CD14-positive monocyte (primary cell): ENCODE measurements at regions not wholly inside any gene's neighbourhood (a gene's known extent, or its start where the extent isn't known, plus 50 kb on each side); places are given as distances from the start of the nearest gene placed in this dataset.
A peak's percentile ranks its signal among the peaks of the same experiment; 100 is the strongest.

Experiments used
- DNase-seq, 3 donors: peaks; one replicate each; pipeline ENCODE4 v3.0.0-alpha.2; 2011 to 2022
- H2AFZ ChIP-seq: 2 replicates; pipeline ENCODE4 v1.6.0; 2012; ENCODE audit warnings: mild to moderate bottlenecking, low read depth, low read length, inconsistent platforms; ENCODE audit not compliant: insufficient read depth, poor library complexity, severe bottlenecking
- H3K27ac ChIP-seq, 2 donors: 1 replicate in 1 of 2; 2 replicates in 1 of 2; pipeline ENCODE4 v1.5.1; 2012 to 2013; ENCODE audit warnings: low read length in 2 of 2, control low read depth in 1 of 2, inconsistent platforms in 1 of 2, low read depth in 1 of 2, mild to moderate bottlenecking in 1 of 2
- H3K27me3 ChIP-seq, 2 donors: one replicate each; pipeline versions ENCODE4 v1.6.0 to v1.6.1; 2011 to 2013; ENCODE audit warnings: low read length in 2 of 2; ENCODE audit not compliant: control insufficient read depth in 2 of 2, insufficient read depth in 2 of 2
- H3K36me3 ChIP-seq, 2 donors: replicated peaks in 1 of 2; 1 replicate in 1 of 2; 2 replicates in 1 of 2; pipeline versions ENCODE4 v1.5.1 to v1.6.1; 2012 to 2013; ENCODE audit warnings: low read length in 2 of 2, control low read depth in 1 of 2, inconsistent platforms in 1 of 2, mild to moderate bottlenecking in 1 of 2; ENCODE audit not compliant: insufficient read depth in 2 of 2, control insufficient read depth in 1 of 2
- H3K4me1 ChIP-seq, 2 donors: 1 replicate in 1 of 2; 2 replicates in 1 of 2; pipeline versions ENCODE4 v1.5.1 to v1.6.1; 2012 to 2013; ENCODE audit warnings: low read length in 2 of 2, control low read depth in 1 of 2, inconsistent platforms in 1 of 2, mild to moderate bottlenecking in 1 of 2, moderate library complexity in 1 of 2; ENCODE audit not compliant: insufficient read depth in 2 of 2, control insufficient read depth in 1 of 2
- H3K4me2 ChIP-seq: replicated peaks from 2 replicates; pipeline ENCODE3; 2012; ENCODE audit warnings: low read length, moderate library complexity, mild to moderate bottlenecking; ENCODE audit not compliant: poor library complexity, severe bottlenecking; ENCODE audit errors: extremely low read depth
- H3K4me3 ChIP-seq, 3 experiments: fragments of 200-600 bp in 1 of 3; sonication (generic) in 1 of 3; replicated peaks in 1 of 3; 1 replicate in 2 of 3; 2 replicates in 1 of 3; pipeline ENCODE4 v1.5.1; 2011 to 2013; ENCODE audit warnings: low read length in 3 of 3, mild to moderate bottlenecking in 3 of 3, control low read depth in 2 of 3, low read depth in 2 of 3, inconsistent platforms in 1 of 3, moderate library complexity in 1 of 3
- H3K79me2 ChIP-seq: 2 replicates; pipeline ENCODE4 v1.6.0; 2012; ENCODE audit warnings: mild to moderate bottlenecking, control low read depth, inconsistent platforms, low read length, moderate library complexity; ENCODE audit not compliant: insufficient read depth
- H3K9ac ChIP-seq: 2 replicates; pipeline ENCODE4 v1.6.0; 2017; ENCODE audit warnings: low read length, mild to moderate bottlenecking; ENCODE audit not compliant: insufficient read depth, poor library complexity, severe bottlenecking
- H3K9me3 ChIP-seq, 2 donors: replicated peaks in 1 of 2; 1 replicate in 1 of 2; 2 replicates in 1 of 2; pipeline versions ENCODE4 v1.5.1 to v1.6.1; 2012 to 2013; ENCODE audit warnings: low read length in 2 of 2, control low read depth in 1 of 2; ENCODE audit not compliant: control insufficient read depth in 1 of 2, insufficient read depth in 1 of 2
- H4K20me1 ChIP-seq: 2 replicates; pipeline ENCODE4 v1.6.0; 2012; ENCODE audit warnings: mild to moderate bottlenecking, low read length, control low read depth, moderate library complexity; ENCODE audit not compliant: insufficient read depth
- H3K27ac Mint-ChIP-seq, 7 donors: one replicate each; pipeline ENCODE4 v1.8.0; 2020; ENCODE audit warnings: mild to moderate bottlenecking in 7 of 7, mixed read lengths in 7 of 7, moderate library complexity in 6 of 7, inconsistent platforms in 2 of 7
- H3K27me3 Mint-ChIP-seq, 3 donors: one replicate each; pipeline ENCODE4 v1.8.0; 2021 to 2022; ENCODE audit warnings: low read depth in 3 of 3, mild to moderate bottlenecking in 3 of 3, mixed read lengths in 3 of 3, moderate library complexity in 3 of 3, inconsistent platforms in 1 of 3
- H3K36me3 Mint-ChIP-seq, 2 donors: one replicate each; pipeline ENCODE4 v1.8.0; 2020; ENCODE audit warnings: mixed read lengths in 2 of 2, inconsistent platforms in 1 of 2, mild to moderate bottlenecking in 1 of 2
- H3K4me1 Mint-ChIP-seq: one replicate; pipeline ENCODE4 v1.8.0; 2020; ENCODE audit warnings: mild to moderate bottlenecking, mixed read lengths
- H3K4me3 Mint-ChIP-seq, 2 donors: one replicate each; pipeline ENCODE4 v1.8.0; 2020; ENCODE audit warnings: mild to moderate bottlenecking in 2 of 2, mixed read lengths in 2 of 2, moderate library complexity in 1 of 2
- H3K9me3 Mint-ChIP-seq, 7 donors: one replicate each; pipeline ENCODE4 v1.8.0; 2020 to 2022; ENCODE audit warnings: mixed read lengths in 7 of 7, mild to moderate bottlenecking in 6 of 7, moderate library complexity in 6 of 7, inconsistent platforms in 2 of 7
- WGBS: methylation state at CpG from one replicate; pipeline ENCODE4 v1.1.5; 2013; ENCODE audit warnings: missing lambda C conversion rate; ENCODE audit not compliant: insufficient coverage; 5-methylcytosine and 5-hydroxymethylcytosine counted together
- intact Hi-C, 2 donors: fragments of 100-400 bp; cut with micrococcal nuclease; formaldehyde crosslinking; loops; one replicate each; pipeline versions ENCODE4 v1.15.0 to v1.15.1; 2023
- TF ChIP-seq, protein P1 (sequence below): fragments of 200-600 bp; IDR thresholded peaks from one replicate; pipeline ENCODE4 v1.8.0; 2022; ENCODE audit warnings: antibody characterized with exemption, mild to moderate bottlenecking

- peaks cover 11 to 15% of the 10 kb centered on the region in 2 donors for H3K9me3 ChIP-seq
- WGBS, result 3% methylated on average over 29 of the region's 49 CpGs
- peak overlapping the region; percentile 43 to 90 for H3K27ac ChIP-seq
- no peak for DNase-seq
- peak overlapping the region in 5 of 7 donors; percentile 81 to 96 (median 92) for H3K27ac Mint-ChIP-seq
- no peaks in the 10 kb centered on the region for H3K36me3 ChIP-seq
- H3K36me3 Mint-ChIP-seq, result peaks cover 0 to 13% of the 10 kb centered on the region in 2 donors
- H3K4me3 Mint-ChIP-seq, result peak overlapping the region; percentile 84 to 93
- peak overlapping the region; percentile 59 to 81 (median 60) for H3K4me3 ChIP-seq
- H3K9ac ChIP-seq, result peak overlapping the region; percentile 81
- intact Hi-C loops, result no loop called here
- H3K4me1 ChIP-seq, result peaks cover 53 to 64% of the 10 kb centered on the region in 2 donors
- TF ChIP-seq, protein P1, sequence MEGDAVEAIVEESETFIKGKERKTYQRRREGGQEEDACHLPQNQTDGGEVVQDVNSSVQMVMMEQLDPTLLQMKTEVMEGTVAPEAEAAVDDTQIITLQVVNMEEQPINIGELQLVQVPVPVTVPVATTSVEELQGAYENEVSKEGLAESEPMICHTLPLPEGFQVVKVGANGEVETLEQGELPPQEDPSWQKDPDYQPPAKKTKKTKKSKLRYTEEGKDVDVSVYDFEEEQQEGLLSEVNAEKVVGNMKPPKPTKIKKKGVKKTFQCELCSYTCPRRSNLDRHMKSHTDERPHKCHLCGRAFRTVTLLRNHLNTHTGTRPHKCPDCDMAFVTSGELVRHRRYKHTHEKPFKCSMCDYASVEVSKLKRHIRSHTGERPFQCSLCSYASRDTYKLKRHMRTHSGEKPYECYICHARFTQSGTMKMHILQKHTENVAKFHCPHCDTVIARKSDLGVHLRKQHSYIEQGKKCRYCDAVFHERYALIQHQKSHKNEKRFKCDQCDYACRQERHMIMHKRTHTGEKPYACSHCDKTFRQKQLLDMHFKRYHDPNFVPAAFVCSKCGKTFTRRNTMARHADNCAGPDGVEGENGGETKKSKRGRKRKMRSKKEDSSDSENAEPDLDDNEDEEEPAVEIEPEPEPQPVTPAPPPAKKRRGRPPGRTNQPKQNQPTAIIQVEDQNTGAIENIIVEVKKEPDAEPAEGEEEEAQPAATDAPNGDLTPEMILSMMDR, result no peak
- H2AFZ ChIP-seq, result peak overlapping the region; percentile 88
- H4K20me1 ChIP-seq, result no peaks in the 10 kb centered on the region
- no peaks in the 10 kb centered on the region for H3K27me3 ChIP-seq
- H3K79me2 ChIP-seq, result no peaks in the 10 kb centered on the region
- peak overlapping the region; percentile 94 for H3K4me2 ChIP-seq
- peaks cover 7 to 15% (median 13%) of the 10 kb centered on the region in 7 donors for H3K9me3 Mint-ChIP-seq
- no peaks in the 10 kb centered on the region for H3K27me3 Mint-ChIP-seq
- peaks cover 48% of the 10 kb centered on the region for H3K4me1 Mint-ChIP-seq
Measured at GRCh38 chr9:129352146-129352865, 174.2 kb upstream of the IER5L start.

DNA sequence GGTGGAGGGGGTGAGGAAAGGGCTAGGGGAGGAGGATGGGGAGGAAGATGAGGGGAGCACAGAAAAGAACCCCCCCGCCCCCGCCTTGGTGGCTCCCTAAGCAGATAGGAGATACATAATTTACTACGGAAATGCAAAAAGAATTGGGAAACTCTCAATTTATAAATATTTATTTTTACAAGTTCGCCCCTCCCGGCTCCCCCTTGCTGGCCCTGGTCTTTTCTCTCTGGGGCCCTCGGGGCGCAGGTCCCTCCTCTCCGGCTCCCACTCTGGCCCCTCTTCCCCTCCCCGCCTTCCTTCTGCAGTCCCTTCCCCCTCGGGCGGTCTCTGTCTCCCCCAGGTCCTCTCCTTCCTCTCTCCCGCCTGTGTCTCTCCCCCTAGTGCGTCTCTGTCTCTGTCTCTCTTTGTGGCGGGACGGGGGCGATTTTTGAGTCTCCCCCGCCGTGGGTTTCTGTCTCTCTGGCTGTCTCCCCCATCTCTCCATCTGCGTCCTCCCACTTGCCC lies 173.6 kb upstream of the IER5L start:
- H3K9me3 Mint-ChIP-seq, result peaks cover 7 to 15% (median 13%) of the 10 kb centered on the region in 7 donors
- peaks cover 53% of the 10 kb centered on the region for H3K4me1 Mint-ChIP-seq
- 0% methylated on average over 12 of the region's 19 CpGs for WGBS
- Histone ChIP-seq H4K20me1 (no peaks in the 10 kb centered on the region), H2AFZ (peak overlapping the region; percentile 88), H3K9ac (peak overlapping the region; percentile 81), H3K4me2 (peak overlapping the region; percentile 94), H3K27ac (peak overlapping the region; percentile 43 to 90), H3K9me3 (peaks cover 11 to 15% of the 10 kb centered on the region in 2 donors), H3K4me1 (peaks cover 59 to 70% of the 10 kb centered on the region in 2 donors), H3K79me2 (no peaks in the 10 kb centered on the region), H3K27me3 (no peaks in the 10 kb centered on the region), H3K36me3 (no peaks in the 10 kb centered on the region), H3K4me3 (peak overlapping the region; percentile 59 to 81 (median 60))
- H3K27me3 Mint-ChIP-seq, result no peaks in the 10 kb centered on the region
- TF ChIP-seq, protein P1, result no peak
- intact Hi-C loops, result no loop called here
- H3K4me3 Mint-ChIP-seq, result peak overlapping the region; percentile 84 to 93
- DNase-seq, result peak in 1 of 3 donors; percentile 36
- peak overlapping the region; percentile 70 to 96 (median 89) for H3K27ac Mint-ChIP-seq
- H3K36me3 Mint-ChIP-seq, result peaks cover 0 to 13% of the 10 kb centered on the region in 2 donors
